ENCODE measurements at regions not wholly inside any gene's neighbourhood (a gene's known extent, or its start where the extent isn't known, plus 50 kb on each side); places are given as distances from the start of the nearest gene placed in this dataset.

- TF ChIP-seq AKNA (CRISPR knock-in tag; IDR thresholded peaks at IDR 0.05; ENCODE audit: borderline replicate concordance) (no peak), SOX6 (IDR thresholded peaks at IDR 0.05) (no peak), SOX6 (CRISPR knock-in tag; IDR thresholded peaks at IDR 0.05) (no peak), ZNF556 (CRISPR knock-in tag; IDR thresholded peaks at IDR 0.05; ENCODE audit: borderline replicate concordance) (no peak), NR2F2 (IDR thresholded peaks at IDR 0.05; ENCODE audit: borderline replicate concordance, low read depth) (no peak), CSRNP1 (CRISPR knock-in tag; IDR thresholded peaks at IDR 0.05) (no peak), NFE2L1 (CRISPR knock-in tag; IDR thresholded peaks at IDR 0.05; ENCODE audit: borderline replicate concordance) (no peak), PATZ1 (CRISPR knock-in tag; IDR thresholded peaks at IDR 0.05) (no peak), ZSCAN22 (CRISPR knock-in tag; IDR thresholded peaks at IDR 0.05) (no peak), XBP1 (CRISPR knock-in tag; IDR thresholded peaks at IDR 0.05) (no peak), RNF219 (CRISPR knock-in tag; IDR thresholded peaks at IDR 0.05) (no peak)
Measured at GRCh38 chr11:92461447-92461846, 236.8 kb downstream of the FAT3 start (continued).
